Left lung (tissue), 4 donors: ENCODE measurements at regions not wholly inside any gene's neighbourhood (a gene's known extent, or its start where the extent isn't known, plus 50 kb on each side); places are given as distances from the start of the nearest gene placed in this dataset.
"Not testable (repeated sequence)": the region's sequence is repeated elsewhere in the genome, so short reads cannot be mapped to it uniquely, and the experiment has no call there.

ENCODE experiments used
- ATAC-seq: fragments of 200-7000 bp; cut with Tn5 transposase; one replicate; pipeline ENCODE4 v1.9.1; 2020; ENCODE audit warnings: moderate library complexity
- DNase-seq, 4 donors: peaks; one replicate each; pipeline ENCODE4 v3.0.0-alpha.2; 2013 to 2020
- H3K27ac ChIP-seq, 2 donors: fragments of 200-600 bp; sonication (generic) in 1 of 2; one replicate each; pipeline versions ENCODE4 v1.5.0 to v1.8.0; 2020 to 2021
- H3K27me3 ChIP-seq, 2 donors: fragments of 200-600 bp; sonication (generic) in 1 of 2; one replicate each; pipeline versions ENCODE4 v1.5.0 to v1.8.0; 2020 to 2021
- H3K36me3 ChIP-seq, 2 donors: fragments of 200-600 bp; sonication (generic) in 1 of 2; one replicate each; pipeline versions ENCODE4 v1.5.0 to v1.8.0; 2020 to 2021
- H3K4me1 ChIP-seq, 2 donors: fragments of 200-600 bp; one replicate each; pipeline ENCODE4 v1.8.0; 2021
- H3K4me3 ChIP-seq, 2 donors: fragments of 200-600 bp; sonication (generic) in 1 of 2; one replicate each; pipeline versions ENCODE4 v1.5.0 to v1.8.0; 2020 to 2021; ENCODE audit warnings: mild to moderate bottlenecking in 1 of 2
- H3K9me3 ChIP-seq, 2 donors: fragments of 200-600 bp; sonication (generic) in 1 of 2; one replicate each; pipeline versions ENCODE4 v1.5.0 to v1.8.0; 2020 to 2021
- intact Hi-C, 2 donors: fragments of 100-400 bp; cut with DNase I; formaldehyde crosslinking; loops; one replicate each; pipeline versions ENCODE4 v1.11.2 to v1.14.2; 2022
- TF ChIP-seq, protein P1 (sequence below), 2 donors: fragments of 200-600 bp; sonication (generic) in 1 of 2; IDR thresholded peaks; one replicate each; pipeline versions ENCODE4 v1.5.0 to v1.8.0; 2021; ENCODE audit warnings: antibody characterized with exemption in 2 of 2
- donor health status: DM: no; HTN: yes; CAD: no.
- donor health status: DM: no; HTN: no; CAD: no.

DNA sequence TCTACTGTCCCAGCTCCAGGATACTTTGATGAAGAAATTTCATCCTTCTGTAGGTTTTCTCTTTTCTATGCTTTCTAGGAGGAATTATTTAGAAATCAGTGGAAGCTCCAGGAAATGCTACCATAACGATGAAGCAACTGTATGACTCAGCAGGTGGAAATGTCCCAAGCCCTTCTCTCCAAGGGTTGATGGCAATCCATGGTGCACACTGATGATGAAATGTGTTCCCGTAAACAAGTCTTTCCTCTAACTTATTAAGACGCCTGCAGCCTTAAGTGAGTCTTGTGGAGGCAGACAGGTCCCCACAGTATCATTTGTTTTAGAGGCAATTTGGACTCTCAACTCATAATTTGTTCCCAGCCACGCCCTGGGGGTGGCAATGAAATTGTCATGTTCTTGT lies 777.6 kb upstream of the SOX11 start:
- no peaks in the 10 kb centered on the region for H3K4me1 ChIP-seq
- H3K4me3 ChIP-seq, result no peak overlapping the region
- no peaks in the 10 kb centered on the region for H3K36me3 ChIP-seq
- ATAC-seq (no peak), DNase-seq (no peak)
- H3K27ac ChIP-seq, result no peak overlapping the region
- no peaks in the 10 kb centered on the region for H3K9me3 ChIP-seq
- intact Hi-C loops, result no loop called here
- no peaks in the 10 kb centered on the region for H3K27me3 ChIP-seq
- TF ChIP-seq, protein P1, sequence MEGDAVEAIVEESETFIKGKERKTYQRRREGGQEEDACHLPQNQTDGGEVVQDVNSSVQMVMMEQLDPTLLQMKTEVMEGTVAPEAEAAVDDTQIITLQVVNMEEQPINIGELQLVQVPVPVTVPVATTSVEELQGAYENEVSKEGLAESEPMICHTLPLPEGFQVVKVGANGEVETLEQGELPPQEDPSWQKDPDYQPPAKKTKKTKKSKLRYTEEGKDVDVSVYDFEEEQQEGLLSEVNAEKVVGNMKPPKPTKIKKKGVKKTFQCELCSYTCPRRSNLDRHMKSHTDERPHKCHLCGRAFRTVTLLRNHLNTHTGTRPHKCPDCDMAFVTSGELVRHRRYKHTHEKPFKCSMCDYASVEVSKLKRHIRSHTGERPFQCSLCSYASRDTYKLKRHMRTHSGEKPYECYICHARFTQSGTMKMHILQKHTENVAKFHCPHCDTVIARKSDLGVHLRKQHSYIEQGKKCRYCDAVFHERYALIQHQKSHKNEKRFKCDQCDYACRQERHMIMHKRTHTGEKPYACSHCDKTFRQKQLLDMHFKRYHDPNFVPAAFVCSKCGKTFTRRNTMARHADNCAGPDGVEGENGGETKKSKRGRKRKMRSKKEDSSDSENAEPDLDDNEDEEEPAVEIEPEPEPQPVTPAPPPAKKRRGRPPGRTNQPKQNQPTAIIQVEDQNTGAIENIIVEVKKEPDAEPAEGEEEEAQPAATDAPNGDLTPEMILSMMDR (IDR thresholded peaks at IDR 0.05), result no peak

DNA sequence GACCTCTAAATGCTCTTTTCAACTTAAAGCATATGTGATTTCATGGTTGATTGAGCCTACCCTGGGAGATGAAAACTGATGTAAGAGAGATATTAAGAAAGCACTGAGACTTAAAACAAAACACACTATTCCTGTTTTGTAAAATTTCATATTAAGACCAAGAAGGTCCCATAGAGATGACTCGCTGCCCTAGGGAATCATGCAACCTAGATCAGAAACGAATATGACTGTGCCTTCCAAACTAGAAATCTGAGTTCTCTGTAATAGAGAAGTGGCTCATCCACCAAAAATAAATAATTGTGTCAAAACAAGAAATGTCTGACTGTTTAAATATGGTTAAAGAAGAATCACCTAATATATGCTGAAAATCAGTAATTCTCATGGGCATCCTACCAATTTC lies 776.8 kb upstream of the SOX11 start:
- no peak for ATAC-seq
- TF ChIP-seq, protein P1 (IDR thresholded peaks at IDR 0.05), result no peak
- intact Hi-C loops, result no loop called here
- Histone ChIP-seq H3K4me3 (no peak overlapping the region), H3K4me1 (no peaks in the 10 kb centered on the region), H3K27ac (no peak overlapping the region), H3K36me3 (no peaks in the 10 kb centered on the region), H3K27me3 (no peaks in the 10 kb centered on the region), H3K9me3 (no peaks in the 10 kb centered on the region)
- DNase-seq, result no peak

DNA sequence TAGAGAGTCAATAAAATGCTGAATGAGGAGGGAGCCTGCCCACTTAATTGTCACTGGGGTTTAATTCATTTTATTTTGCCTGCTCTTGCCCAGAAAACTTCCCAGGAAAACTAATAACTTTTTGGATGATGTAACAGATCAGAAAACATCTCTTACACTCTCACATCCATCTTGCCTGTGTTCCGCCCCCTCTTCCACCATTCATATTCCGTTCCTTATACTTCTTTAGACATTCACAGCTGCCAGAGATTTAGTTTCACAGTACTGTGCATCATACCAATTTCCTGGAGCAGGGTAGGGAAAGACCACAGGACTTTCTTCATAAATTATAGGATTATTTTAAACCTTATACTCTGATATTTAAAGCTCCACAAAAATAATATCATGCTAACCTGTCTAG lies 776.1 kb upstream of the SOX11 start:
- intact Hi-C loops, result no loop called here

DNA sequence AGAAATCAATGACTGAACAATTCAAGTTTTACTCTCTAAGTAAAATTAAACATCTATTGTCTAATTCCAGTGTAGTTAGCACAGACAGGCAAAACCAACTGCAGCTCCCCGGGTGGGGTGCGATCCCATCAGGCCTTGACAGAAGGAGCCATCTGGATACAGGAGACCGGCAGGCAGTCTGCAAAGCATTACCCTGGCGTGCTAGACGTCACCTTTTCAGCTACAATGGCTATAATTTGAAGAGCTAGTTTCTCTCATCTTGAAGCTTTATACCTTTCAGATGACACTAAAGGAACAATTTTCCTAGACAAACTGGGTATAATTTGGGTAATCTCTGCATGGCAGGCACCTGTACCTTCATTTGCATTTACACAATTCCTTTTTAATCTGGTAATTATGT lies 761.5 kb upstream of the SOX11 start:
- no peak overlapping the region for H3K27ac ChIP-seq
- H3K27me3 ChIP-seq, result no peaks in the 10 kb centered on the region
- intact Hi-C loops, result no loop called here
- H3K36me3 ChIP-seq, result no peaks in the 10 kb centered on the region
- H3K4me1 ChIP-seq, result no peaks in the 10 kb centered on the region
- no peak overlapping the region for H3K4me3 ChIP-seq
- TF ChIP-seq, protein P1 (IDR thresholded peaks at IDR 0.05), result no peak
- no peak for ATAC-seq
- H3K9me3 ChIP-seq, result peaks cover 0 to 3% of the 10 kb centered on the region in 2 donors
- DNase-seq, result no peak

More for the DNA sequence above, 776.1 kb upstream of the SOX11 start:
- H3K4me1 ChIP-seq, result no peaks in the 10 kb centered on the region
- TF ChIP-seq, protein P1 (IDR thresholded peaks at IDR 0.05), result no peak
- DNase-seq (no peak), ATAC-seq (no peak)
- H3K36me3 ChIP-seq, result no peaks in the 10 kb centered on the region
- H3K27ac ChIP-seq, result no peak overlapping the region
- no peak overlapping the region for H3K4me3 ChIP-seq
- H3K9me3 ChIP-seq, result no peaks in the 10 kb centered on the region
- no peaks in the 10 kb centered on the region for H3K27me3 ChIP-seq

DNA sequence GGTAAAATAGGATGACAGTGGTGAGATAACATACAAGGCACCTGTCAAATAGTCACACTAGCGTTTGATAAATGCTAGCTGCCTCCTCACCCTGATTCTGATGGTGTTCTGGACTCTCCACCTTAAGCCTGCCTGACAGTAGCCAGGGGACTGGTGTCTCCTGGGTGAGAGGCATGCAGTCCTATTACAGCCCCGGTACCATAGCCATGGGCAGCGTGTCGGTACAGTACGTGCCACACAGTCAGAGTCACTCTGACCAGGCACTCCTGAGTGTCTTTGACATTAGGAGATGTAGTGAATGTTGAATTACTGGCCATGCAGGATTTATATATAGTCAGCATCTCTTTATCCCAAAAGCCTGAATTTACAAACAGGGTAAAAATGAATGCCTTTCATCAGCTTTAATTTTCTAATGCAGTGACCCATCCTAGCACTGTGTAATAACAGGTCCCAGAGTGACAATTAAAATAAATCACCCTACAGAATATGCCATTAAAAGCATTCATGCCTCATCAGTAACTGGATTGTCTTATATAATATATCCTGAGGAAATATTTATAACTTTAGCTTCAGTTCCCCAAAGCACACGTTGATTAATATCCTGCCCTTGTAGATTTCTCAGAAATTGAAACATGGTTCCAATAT lies 760.3 kb upstream of the SOX11 start:
- Histone ChIP-seq H3K27me3 (no peaks in the 10 kb centered on the region), H3K4me3 (no peak overlapping the region), H3K27ac (no peak overlapping the region), H3K9me3 (peaks cover 0 to 4% of the 10 kb centered on the region in 2 donors), H3K4me1 (no peaks in the 10 kb centered on the region), H3K36me3 (no peaks in the 10 kb centered on the region)
- ATAC-seq (no peak), DNase-seq (no peak)
- intact Hi-C loops, result no loop called here
- TF ChIP-seq, protein P1 (IDR thresholded peaks at IDR 0.05), result no peak

DNA sequence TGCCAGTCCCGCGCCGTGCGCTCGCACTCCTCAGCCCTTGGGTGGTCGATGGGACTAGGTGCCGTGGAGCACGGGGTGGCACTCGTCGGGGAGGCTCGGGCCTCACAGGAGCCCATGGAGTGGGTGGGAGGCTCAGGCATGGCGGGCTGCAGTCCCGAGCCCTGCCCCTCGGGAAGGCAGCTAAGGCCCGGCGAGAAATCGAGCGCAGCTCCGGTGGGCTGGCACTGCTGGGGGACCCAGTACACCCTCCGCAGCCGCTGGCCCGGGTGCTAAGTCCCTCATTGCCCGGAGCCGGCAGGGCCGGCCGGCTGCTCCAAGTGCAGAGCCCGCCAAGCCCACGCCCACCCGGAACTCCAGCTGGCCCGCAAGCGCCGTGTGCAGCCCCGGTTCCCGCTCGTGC lies 756.9 kb upstream of the SOX11 start:
- H3K4me3 ChIP-seq, DNase-seq, H3K9me3 ChIP-seq, H3K27ac ChIP-seq, H3K27me3 ChIP-seq, intact Hi-C loops, ATAC-seq, H3K36me3 ChIP-seq, H3K4me1 ChIP-seq: not testable (repeated sequence)
